Activated CD8-positive, alpha-beta memory T cell treated with anti-CD3 and anti-CD28 coated beads for 4 hours (primary cell): ENCODE measurements at regions not wholly inside any gene's neighbourhood (a gene's known extent, or its start where the extent isn't known, plus 50 kb on each side); places are given as distances from the start of the nearest gene placed in this dataset.
"Not testable (repeated sequence)": the region's sequence is repeated elsewhere in the genome, so short reads cannot be mapped to it uniquely, and the experiment has no call there.

Experiments used
- DNase-seq, 2 donors: peaks; one replicate each; pipeline ENCODE4 v3.0.0-alpha.2; 2020; ENCODE audit warnings: low read depth in 2 of 2

DNA sequence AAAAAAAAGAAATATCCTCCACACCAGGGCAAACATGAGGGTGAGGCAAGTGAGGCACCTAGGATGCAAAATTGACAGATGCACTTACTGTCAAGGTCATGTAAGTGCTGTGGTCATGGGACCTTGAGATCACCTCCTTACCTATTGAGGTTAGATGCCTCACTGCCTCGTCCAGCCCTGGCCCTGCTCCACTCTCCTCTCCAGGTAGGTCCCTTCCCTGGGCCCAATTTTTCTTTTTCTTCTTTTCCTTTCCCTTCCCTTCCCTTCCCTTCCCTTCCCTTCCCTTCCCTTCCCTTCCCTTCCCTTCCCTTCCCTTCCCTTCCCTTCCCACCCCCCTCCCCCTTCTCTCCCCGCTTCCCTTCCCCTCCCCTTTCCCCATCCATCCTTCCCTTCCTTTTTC, 71.1 kb upstream of the DLG1 start:
- DNase-seq = no peak

- DNase-seq = no peak
Measured at GRCh38 chr3:197368821-197369220, 70.4 kb upstream of the DLG1 start.

DNA sequence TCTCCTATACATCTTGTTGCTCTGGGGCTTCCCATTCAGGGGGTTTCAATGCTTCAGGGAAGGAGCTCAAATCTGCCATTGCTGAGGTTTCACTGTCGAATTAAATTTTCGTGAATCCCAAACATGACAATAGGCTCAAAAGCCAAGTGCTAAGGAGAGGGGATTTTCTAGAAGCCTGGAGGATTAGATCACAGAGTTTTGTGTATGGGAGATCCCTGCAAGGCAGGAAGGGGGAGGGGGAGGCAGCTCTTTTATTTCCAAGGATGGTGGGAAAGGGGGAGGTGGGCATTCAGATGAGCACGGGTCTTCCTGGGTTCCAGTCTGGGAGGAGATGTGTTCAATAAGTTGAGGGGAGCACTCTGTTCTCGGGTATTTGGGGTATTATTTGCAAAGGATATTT, 69.9 kb upstream of the DLG1 start:
- no peak for DNase-seq

DNA sequence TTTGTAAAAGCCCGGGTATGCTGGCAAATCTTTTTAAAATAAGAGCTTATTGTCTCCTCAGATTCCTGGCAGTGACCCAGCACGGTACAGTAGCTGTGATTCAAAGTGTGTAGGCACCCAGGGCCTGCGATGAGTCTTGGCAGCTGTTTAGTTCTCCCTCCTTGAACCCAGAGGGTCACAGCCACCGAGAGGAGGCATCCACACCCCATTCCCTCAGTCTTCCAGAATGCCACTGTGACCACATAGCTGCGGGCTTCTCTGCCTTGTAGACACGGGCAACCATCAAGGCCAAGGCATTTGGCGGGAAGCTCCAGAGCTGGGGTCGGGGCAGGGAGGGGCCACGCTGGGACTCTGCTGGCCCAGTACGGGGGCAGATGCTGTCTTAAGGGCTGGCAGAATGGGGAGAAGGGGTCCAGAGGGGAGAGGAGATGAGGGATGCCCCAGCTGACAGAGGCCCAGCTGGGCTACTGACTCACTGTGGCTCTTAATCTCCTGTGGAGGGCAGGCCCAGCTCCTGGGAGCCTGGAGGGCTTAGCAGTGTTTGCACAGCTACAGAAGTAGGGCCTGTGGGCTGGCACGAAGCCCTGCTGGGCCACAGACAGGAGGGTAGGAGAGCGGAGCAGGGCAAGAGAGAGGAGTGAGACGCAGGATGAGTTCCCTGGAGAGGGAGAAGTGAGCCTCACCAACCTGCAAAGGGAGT, 68.8 kb upstream of the DLG1 start:
- DNase-seq = no peak

- DNase-seq = no peak
Measured at GRCh38 chr3:197366301-197367044, 68.1 kb upstream of the DLG1 start.

- no peak for DNase-seq
Measured at GRCh38 chr3:197365586-197365985, 67.2 kb upstream of the DLG1 start.

GRCh38 chr3:197364410-197365071, 66.1 kb upstream of the DLG1 start:
- DNase-seq = no peak

DNA sequence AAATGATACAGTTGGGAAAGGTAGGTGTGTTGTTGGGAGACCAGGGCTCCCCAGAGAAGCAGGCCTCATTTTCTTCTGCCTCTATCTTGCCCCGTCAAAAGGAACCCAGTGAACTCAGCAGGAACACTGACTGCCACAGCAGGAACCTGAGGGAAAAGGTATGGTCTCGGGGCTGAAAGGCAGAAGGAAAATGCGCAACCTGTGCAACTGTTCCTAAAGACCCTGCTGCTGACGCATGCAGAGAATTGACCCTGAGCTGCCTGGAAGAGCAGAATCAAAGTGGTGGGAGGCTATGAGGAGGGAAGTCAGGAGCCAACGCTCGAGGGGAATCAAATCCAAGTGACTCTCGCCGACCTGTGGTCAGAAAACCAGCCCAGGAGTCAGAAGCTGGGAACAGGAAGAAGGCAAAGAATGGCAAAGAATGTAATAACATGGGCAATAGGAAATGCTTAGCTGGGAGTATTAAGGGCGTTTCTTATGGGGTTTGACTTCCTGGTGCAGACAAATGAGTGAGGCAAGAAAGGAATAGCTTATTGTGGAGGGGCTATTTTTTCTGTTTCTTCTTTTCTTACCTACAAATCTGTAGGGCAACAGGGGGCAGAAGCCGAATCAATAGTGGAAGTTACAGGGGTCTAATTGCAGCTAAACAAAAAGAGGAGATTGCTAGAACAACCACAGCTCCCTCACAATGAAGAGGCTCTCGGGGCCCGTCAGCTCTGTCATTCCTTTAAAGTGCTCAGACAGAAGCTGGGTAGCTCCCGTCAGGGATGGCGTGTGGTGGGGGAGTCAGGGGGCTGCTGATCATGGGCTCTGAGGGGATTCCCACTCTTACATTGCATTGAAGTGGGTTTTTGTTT, 65.4 kb upstream of the DLG1 start:
- no peak for DNase-seq

DNA sequence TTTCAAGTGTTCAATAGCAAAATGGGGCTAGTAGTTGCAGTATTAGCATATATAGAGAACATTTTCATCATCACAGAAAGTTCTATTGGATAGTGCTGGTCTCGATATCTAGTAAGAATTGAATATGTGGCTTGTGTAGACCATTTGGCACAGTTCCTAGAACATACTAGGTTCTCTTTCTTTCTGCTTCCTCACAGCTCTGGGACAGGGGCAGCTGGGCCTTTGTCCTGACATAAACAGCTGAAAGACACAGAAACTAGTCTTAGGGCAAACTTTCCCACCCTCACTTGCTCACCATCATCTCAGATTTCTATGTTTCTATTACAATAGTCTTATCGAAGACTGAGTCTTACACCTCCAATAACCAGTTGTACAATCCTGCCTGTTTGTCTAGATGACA, 63.7 kb upstream of the DLG1 start:
- no peak for DNase-seq

- DNase-seq = not testable (repeated sequence)
Measured at GRCh38 chr3:197360095-197360494, 61.7 kb upstream of the DLG1 start.

- DNase-seq = not testable (repeated sequence)
Measured at GRCh38 chr3:197359476-197359875, 61.1 kb upstream of the DLG1 start.

DNA sequence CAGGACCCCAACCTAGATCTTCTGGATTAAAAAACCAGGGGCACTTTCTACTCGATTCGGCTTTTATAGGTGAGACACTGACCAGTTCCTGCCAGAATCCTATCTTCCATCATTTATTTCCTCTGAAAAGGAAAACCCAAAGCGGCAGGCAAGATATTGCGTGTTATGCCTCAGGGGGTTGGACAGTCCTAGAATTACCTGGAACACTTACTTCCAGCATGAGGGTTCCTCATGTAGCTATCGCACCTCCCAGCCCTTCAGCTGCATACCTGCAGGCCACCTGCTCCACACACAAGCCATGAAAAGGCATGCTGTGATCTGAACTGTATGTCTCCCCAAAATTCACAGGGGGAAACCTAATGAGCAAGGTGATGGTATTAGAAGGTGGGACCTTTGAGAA, 58.3 kb upstream of the DLG1 start:
- no peak for DNase-seq

GRCh38 chr3:197356275-197356674, 57.9 kb upstream of the DLG1 start:
- no peak for DNase-seq

GRCh38 chr3:197355713-197356112, 57.3 kb upstream of the DLG1 start:
- DNase-seq = no peak

GRCh38 chr3:197354568-197355001, 56.2 kb upstream of the DLG1 start:
- no peak for DNase-seq

GRCh38 chr3:197353867-197354567, 55.6 kb upstream of the DLG1 start:
- DNase-seq = no peak

DNA sequence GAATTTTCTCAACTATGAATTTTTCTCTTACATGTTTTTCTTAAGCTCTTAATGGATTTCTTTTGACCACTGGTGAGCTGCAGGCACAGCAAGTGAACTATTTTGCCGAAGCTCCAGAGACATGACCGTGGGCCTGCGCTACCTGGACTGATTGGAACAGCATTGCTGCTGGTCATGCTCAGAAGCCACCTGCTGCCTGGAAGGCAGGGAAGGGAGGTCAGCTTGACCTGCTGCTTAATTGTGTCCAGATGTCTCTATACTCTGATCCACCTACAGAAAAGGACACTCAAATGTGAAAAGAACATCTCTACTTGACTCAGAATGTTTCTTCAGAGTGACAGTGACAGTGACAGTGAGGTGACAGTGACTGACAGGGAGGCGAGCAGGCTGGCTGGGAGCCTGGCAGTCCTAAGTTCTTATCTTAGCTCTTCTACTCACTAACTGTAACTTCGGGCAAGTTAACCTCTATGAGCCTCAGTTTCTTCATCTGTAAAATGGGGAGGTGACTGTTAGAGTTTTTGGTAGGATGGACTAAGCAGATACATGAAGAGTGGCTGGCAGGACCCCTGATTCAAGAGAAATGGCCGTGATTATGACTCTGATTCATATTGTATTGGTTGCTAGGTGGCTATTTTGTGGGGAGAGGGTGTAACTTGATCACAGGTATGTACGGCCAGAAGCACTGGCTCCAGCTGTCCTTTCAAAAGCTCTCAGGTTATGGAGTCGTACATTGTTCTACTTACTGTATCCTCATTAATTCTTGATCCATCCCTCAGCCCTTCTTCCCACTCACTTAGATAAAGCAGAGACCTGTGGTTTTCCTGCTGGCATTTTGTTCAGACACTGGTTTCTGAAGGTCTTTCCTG, 54.8 kb upstream of the DLG1 start:
- DNase-seq = no peak

DNA sequence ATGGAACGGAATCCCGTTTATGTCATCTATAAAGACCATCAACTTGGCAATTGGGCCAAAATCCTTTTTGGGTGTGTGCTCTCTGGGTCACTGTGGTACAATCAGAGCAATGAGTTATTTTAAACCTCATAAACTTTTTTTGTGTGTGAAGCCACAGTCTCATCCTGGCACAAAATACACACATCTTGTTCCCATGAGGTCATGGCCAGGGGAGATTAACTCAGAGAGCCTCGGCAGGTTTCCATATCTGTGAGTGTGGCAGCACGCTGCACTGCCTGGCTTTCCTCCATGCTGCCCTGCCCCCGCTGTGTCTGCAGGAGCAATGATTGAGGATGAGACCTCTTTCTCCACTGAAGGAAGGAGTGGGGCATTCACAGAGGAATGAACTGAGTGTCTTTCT, 54.0 kb upstream of the DLG1 start:
- no peak for DNase-seq

GRCh38 chr3:197350446-197350845, 52.0 kb upstream of the DLG1 start:
- DNase-seq = no peak

- DNase-seq = no peak
Measured at GRCh38 chr3:197349368-197349767, 51.0 kb upstream of the DLG1 start.
